SU-DHL-6 (cell line): ENCODE measurements at regions not wholly inside any gene's neighbourhood (a gene's known extent, or its start where the extent isn't known, plus 50 kb on each side); places are given as distances from the start of the nearest gene placed in this dataset.

Source experiments
- H2AFZ ChIP-seq: fragments of 200-600 bp; sonication (generic); 2 replicates; pipeline ENCODE4 v1.6.1; 2014; ENCODE audit warnings: low read depth, mild to moderate bottlenecking, moderate library complexity, mixed read lengths, antibody characterized with exemption, low read length; ENCODE audit not compliant: severe bottlenecking
- H3F3A ChIP-seq: fragments of 200-600 bp; shearing (Covaris generic); 2 replicates; pipeline ENCODE4 v1.6.0; 2016; ENCODE audit warnings: antibody characterized with exemption, mild to moderate bottlenecking; ENCODE audit not compliant: insufficient read depth
- H3K27ac ChIP-seq: fragments of 200-600 bp; sonication (generic); 2 replicates; pipeline ENCODE4 v1.5.1; 2016; ENCODE audit warnings: low read depth, mild to moderate bottlenecking, low read length, moderate library complexity, mixed read lengths
- H3K27me3 ChIP-seq: fragments of 200-600 bp; sonication (generic), shearing (Covaris generic); 2 replicates; pipeline ENCODE4 v1.6.0; 2014; ENCODE audit warnings: mild to moderate bottlenecking, low read length
- H3K36me3 ChIP-seq: fragments of 200-600 bp; sonication (generic); 2 replicates; pipeline ENCODE4 v1.6.1; 2014; ENCODE audit warnings: mild to moderate bottlenecking, low read length, mixed read lengths
- H3K4me2 ChIP-seq: fragments of 300-600, 200-600 bp; shearing (Covaris generic), sonication (generic); 2 replicates; pipeline ENCODE4 v1.6.0; 2014; ENCODE audit warnings: low read length, low read depth, mild to moderate bottlenecking; ENCODE audit not compliant: poor library complexity, severe bottlenecking
- H3K4me3 ChIP-seq: fragments of 200-600 bp; sonication (generic); 2 replicates; pipeline ENCODE4 v1.5.1; 2014; ENCODE audit warnings: antibody characterized with exemption, low read length, mild to moderate bottlenecking, mixed read lengths; ENCODE audit not compliant: insufficient read depth, poor library complexity, severe bottlenecking
- H3K79me2 ChIP-seq: fragments of 200-600 bp; sonication (generic); 2 replicates; pipeline ENCODE4 v1.6.1; 2014; ENCODE audit warnings: mild to moderate bottlenecking, low read length, moderate library complexity; ENCODE audit not compliant: insufficient read depth
- H3K9ac ChIP-seq: fragments of 200-600 bp; sonication (generic); 2 replicates; pipeline ENCODE4 v1.7.0; 2014; ENCODE audit warnings: mild to moderate bottlenecking, low read length
- H3K9me2 ChIP-seq: fragments of 200-600 bp; sonication (generic); replicated peaks from 2 replicates; pipeline ENCODE4 v1.6.1; 2014; ENCODE audit warnings: low read length; ENCODE audit not compliant: insufficient read depth
- H3K9me3 ChIP-seq: fragments of 200-600 bp; sonication (generic); 2 replicates; pipeline ENCODE4 v1.6.1; 2014; ENCODE audit warnings: low read length, mixed read lengths; ENCODE audit not compliant: insufficient read depth
- H4K20me1 ChIP-seq: fragments of 200-600 bp; sonication (generic); 2 replicates; pipeline ENCODE4 v1.6.1; 2014; ENCODE audit warnings: low read depth, mild to moderate bottlenecking, antibody characterized with exemption, low read length, moderate library complexity, mixed read lengths
- EZH2phosphoT487 ChIP-seq: fragments of 200-600 bp; sonication (generic), shearing (Covaris generic); conservative IDR thresholded peaks from 2 replicates; pipeline ENCODE4 v1.6.1; 2018; ENCODE audit warnings: mild to moderate bottlenecking, antibody characterized with exemption, low read length, moderate library complexity, mixed read lengths
- TF ChIP-seq, protein P1 (sequence below): fragments of 200-600 bp; sonication (generic); IDR thresholded peaks from one replicate; pipeline ENCODE4 v1.5.1; 2017; ENCODE audit warnings: antibody characterized with exemption, mild to moderate bottlenecking, low read length, moderate library complexity; ENCODE audit not compliant: insufficient read depth, poor library complexity, severe bottlenecking

DNA sequence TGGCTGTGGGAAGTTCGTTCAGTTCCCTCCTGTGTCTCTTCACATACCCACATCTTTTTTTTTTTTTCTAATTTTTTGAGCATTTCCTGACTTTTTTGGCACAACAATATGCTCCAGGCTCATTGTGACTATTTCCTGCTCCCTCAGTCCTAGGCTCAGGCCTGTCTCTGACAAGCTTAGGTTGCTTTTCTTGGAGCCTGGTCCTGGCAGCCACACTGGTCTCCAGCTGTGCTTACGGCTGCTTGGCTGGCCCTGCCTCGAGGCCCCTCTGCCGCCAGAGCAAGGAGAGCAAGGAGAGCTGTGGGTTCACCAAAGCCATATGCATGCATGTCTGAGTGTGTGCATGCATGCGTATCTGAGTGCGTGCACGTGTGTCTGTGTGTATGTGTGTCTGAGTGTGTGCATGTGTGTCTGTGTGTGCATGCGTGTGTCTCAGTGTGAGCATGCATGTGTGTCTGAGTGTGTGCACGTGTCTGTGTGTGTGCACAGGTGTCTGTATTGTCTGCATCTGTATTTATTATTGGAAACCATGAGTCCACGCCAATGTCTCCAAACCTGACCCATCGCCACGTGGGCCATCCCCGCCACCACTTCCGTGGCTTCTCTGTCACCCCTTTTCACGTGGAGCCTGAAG is 766.1 kb upstream of the SALL3 start:
- Histone ChIP-seq H3K27ac (no peak overlapping the region), H3K79me2 (no peaks in the 10 kb centered on the region), H3K9me3 (no peaks in the 10 kb centered on the region), H3K27me3 (no peaks in the 10 kb centered on the region), H3K4me2 (no peak overlapping the region), H2AFZ (no peak overlapping the region), H3K9me2 (no peaks in the 10 kb centered on the region), H4K20me1 (no peaks in the 10 kb centered on the region), H3K9ac (no peak overlapping the region), H3F3A (no peaks in the 10 kb centered on the region), H3K4me3 (no peak overlapping the region), H3K36me3 (no peaks in the 10 kb centered on the region)
- TF ChIP-seq EZH2phosphoT487, result no peak
- TF ChIP-seq, protein P1, sequence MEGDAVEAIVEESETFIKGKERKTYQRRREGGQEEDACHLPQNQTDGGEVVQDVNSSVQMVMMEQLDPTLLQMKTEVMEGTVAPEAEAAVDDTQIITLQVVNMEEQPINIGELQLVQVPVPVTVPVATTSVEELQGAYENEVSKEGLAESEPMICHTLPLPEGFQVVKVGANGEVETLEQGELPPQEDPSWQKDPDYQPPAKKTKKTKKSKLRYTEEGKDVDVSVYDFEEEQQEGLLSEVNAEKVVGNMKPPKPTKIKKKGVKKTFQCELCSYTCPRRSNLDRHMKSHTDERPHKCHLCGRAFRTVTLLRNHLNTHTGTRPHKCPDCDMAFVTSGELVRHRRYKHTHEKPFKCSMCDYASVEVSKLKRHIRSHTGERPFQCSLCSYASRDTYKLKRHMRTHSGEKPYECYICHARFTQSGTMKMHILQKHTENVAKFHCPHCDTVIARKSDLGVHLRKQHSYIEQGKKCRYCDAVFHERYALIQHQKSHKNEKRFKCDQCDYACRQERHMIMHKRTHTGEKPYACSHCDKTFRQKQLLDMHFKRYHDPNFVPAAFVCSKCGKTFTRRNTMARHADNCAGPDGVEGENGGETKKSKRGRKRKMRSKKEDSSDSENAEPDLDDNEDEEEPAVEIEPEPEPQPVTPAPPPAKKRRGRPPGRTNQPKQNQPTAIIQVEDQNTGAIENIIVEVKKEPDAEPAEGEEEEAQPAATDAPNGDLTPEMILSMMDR, result no peak

DNA sequence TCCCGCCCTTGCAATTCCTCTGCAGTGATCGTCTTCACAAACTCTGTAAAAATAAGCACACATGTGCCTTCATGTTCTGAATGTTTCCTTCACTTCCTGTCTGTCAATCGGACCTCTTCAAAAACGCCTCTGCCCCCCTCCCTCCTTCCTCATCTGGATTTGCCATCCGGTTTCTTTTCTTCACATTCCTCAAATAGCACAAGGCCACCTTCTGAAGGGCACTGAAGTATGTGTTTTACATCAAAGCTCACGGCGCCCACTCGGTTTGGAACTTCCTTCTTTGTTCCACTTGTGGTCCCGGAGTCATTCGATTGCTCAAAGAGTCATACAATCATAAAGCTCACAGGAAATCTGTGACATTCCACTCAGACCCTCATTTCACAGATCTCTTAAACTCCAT is 758.1 kb upstream of the SALL3 start:
- no peak overlapping the region for H3K4me2 ChIP-seq
- TF ChIP-seq, protein P1, result no peak
- TF ChIP-seq EZH2phosphoT487, result no peak

DNA sequence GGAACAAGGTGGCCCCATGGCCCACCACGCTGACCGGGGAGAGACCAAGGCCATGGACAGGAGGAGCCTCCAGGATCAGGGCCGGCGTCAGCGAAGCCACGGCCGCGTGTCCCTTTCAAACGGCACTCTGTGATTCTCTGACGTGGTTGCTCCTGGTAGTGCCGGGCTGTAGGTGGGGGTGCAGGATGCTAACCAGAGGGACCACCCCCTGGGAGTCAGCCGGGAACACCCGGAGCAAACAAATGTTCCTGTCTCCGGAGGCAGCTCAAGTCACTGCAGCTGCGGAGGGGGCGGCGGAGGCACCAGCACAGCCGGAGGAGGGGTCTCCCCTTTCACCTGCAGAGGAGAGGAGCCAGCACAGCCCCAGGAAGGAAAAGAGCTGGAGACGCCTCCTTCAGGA is 750.6 kb upstream of the SALL3 start:
- no peaks in the 10 kb centered on the region for H3K36me3 ChIP-seq
- H3K4me3 ChIP-seq, result no peak overlapping the region

More for the DNA sequence above, 758.1 kb upstream of the SALL3 start:
- Histone ChIP-seq H3K36me3 (no peaks in the 10 kb centered on the region), H3K9me3 (no peaks in the 10 kb centered on the region), H3F3A (no peaks in the 10 kb centered on the region), H3K27ac (no peak overlapping the region), H3K27me3 (no peaks in the 10 kb centered on the region), H3K79me2 (no peaks in the 10 kb centered on the region), H3K9me2 (0 out of 2 replicates have a peak, but pooled peaks cover 6% of the 10 kb centered on the region), H3K9ac (no peak overlapping the region), H2AFZ (no peak overlapping the region), H4K20me1 (no peaks in the 10 kb centered on the region), H3K4me3 (no peak overlapping the region)

More for the DNA sequence above, 750.6 kb upstream of the SALL3 start:
- no peak overlapping the region for H3K9ac ChIP-seq
- no peaks in the 10 kb centered on the region for H3K9me3 ChIP-seq
- TF ChIP-seq, protein P1, result no peak
- no peak for TF ChIP-seq EZH2phosphoT487
- no peak overlapping the region for H3K4me2 ChIP-seq
- H3K9me2 ChIP-seq, result 0 out of 2 replicates have a peak, but pooled peaks cover 6% of the 10 kb centered on the region
- H3K79me2 ChIP-seq, result no peaks in the 10 kb centered on the region
- no peaks in the 10 kb centered on the region for H4K20me1 ChIP-seq
- no peak overlapping the region for H3K27ac ChIP-seq
- H3F3A ChIP-seq, result no peaks in the 10 kb centered on the region
- no peaks in the 10 kb centered on the region for H3K27me3 ChIP-seq
- H2AFZ ChIP-seq, result no peak overlapping the region
